Esophagus muscularis mucosa (tissue), 3 donors: ENCODE measurements at regions not wholly inside any gene's neighbourhood (a gene's known extent, or its start where the extent isn't known, plus 50 kb on each side); places are given as distances from the start of the nearest gene placed in this dataset.

Experiments used
- POLR2A ChIP-seq: fragments of 450-650 bp; IDR thresholded peaks from one replicate; pipeline ENCODE4 v1.6.1; 2017; ENCODE audit warnings: antibody characterized with exemption, moderate library complexity, mild to moderate bottlenecking, low read depth
- TF ChIP-seq, protein P1 (sequence below), 3 experiments: fragments of 200-600 bp in 2 of 3; fragments of 450-650 bp in 1 of 3; sonication (generic) in 2 of 3; IDR thresholded peaks; one replicate each; pipeline ENCODE4 v1.5.1; 2017 to 2019; ENCODE audit warnings: antibody characterized with exemption in 3 of 3, mild to moderate bottlenecking in 2 of 3, moderate library complexity in 1 of 3

DNA sequence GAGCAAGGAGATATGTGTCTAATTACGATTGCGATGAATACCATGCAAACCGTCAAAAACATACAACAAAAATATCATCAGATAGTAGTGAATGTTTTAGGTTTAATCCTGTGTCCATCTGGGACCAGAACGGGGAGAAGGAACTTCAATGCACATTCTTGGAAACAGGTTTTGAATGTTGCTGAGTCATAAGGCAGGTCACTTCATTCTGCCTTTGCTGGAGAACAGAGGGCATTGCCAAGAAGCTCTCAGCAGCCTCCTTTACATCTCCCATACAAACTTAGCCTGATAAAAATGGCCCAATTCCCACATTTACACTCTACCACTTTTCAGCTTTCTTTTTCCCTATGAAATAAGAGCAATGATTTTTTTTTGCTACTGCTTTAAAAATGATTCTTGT, 78.0 kb upstream of the KCNJ6 start:
- TF ChIP-seq, protein P1, sequence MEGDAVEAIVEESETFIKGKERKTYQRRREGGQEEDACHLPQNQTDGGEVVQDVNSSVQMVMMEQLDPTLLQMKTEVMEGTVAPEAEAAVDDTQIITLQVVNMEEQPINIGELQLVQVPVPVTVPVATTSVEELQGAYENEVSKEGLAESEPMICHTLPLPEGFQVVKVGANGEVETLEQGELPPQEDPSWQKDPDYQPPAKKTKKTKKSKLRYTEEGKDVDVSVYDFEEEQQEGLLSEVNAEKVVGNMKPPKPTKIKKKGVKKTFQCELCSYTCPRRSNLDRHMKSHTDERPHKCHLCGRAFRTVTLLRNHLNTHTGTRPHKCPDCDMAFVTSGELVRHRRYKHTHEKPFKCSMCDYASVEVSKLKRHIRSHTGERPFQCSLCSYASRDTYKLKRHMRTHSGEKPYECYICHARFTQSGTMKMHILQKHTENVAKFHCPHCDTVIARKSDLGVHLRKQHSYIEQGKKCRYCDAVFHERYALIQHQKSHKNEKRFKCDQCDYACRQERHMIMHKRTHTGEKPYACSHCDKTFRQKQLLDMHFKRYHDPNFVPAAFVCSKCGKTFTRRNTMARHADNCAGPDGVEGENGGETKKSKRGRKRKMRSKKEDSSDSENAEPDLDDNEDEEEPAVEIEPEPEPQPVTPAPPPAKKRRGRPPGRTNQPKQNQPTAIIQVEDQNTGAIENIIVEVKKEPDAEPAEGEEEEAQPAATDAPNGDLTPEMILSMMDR (IDR thresholded peaks at IDR 0.05), result no peak
- TF ChIP-seq POLR2A, result no peak
